GM18508 (cell line): ENCODE measurements at regions not wholly inside any gene's neighbourhood (a gene's known extent, or its start where the extent isn't known, plus 50 kb on each side); places are given as distances from the start of the nearest gene placed in this dataset.

Source experiments
- ATAC-seq: cut with Tn5 transposase; IDR thresholded peaks from one replicate; pipeline ENCODE4 v1.9.1; 2021; ENCODE audit warnings: moderate number of reproducible peaks; ENCODE audit not compliant: insufficient read depth, unreplicated experiment

- no peak for ATAC-seq
Observed at GRCh38 chr11:93074352-93074751, 104.9 kb downstream of the MTNR1B start.

- no peak for ATAC-seq
Observed at GRCh38 chr11:93075782-93076181, 106.3 kb downstream of the MTNR1B start.

- ATAC-seq = no peak
Observed at GRCh38 chr11:93080146-93080759, 110.8 kb downstream of the MTNR1B start.

GRCh38 chr11:93081694-93082093 is 112.2 kb downstream of the MTNR1B start:
- no peak for ATAC-seq

GRCh38 chr11:93082900-93083299 is 113.4 kb downstream of the MTNR1B start:
- ATAC-seq = no peak

GRCh38 chr11:93084727-93085505 is 112.9 kb downstream of the SLC36A4 start:
- ATAC-seq = no peak

GRCh38 chr11:93089474-93090102 is 108.2 kb downstream of the SLC36A4 start:
- ATAC-seq = no peak
